ENCODE measurements at regions not wholly inside any gene's neighbourhood (a gene's known extent, or its start where the extent isn't known, plus 50 kb on each side); places are given as distances from the start of the nearest gene placed in this dataset.

- in situ Hi-C loops (cut with MboI; ENCODE audit: low pct_unique_long_range_greater_than_20kb, low sequenced_read_pairs): loop anchor here (25.0 kb wide), 1 partner anchor 173 kb away; no protein-coding TSS in a partner anchor
- DNase-seq: no peak
Observed at GRCh38 chr1:157189096-157189495, 50.9 kb upstream of the ETV3 start.

Data from KBM-7 (cell line).